ENCODE measurements at regions not wholly inside any gene's neighbourhood (a gene's known extent, or its start where the extent isn't known, plus 50 kb on each side); places are given as distances from the start of the nearest gene placed in this dataset.

DNA sequence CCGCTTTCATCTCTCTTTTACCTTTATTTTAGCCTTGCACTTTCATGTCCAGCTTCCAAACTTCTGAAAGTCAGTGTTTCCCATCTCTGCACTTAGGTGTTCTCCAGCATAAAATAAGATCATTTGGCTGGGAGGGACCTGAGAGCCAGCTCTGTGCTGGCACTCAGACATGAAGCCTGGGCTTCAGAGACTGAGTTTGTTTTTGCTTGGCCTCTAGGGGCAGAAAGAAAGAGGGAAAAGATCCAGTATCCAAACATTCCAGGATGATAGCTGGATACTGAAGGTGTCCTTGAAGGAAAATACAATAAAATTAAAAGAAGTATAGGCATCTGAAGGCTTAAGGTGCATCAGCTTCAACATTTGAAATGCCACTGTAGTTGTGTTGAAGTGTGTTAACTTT is 202.4 kb upstream of the ZIC3 start:
- TF ChIP-seq, protein P1, sequence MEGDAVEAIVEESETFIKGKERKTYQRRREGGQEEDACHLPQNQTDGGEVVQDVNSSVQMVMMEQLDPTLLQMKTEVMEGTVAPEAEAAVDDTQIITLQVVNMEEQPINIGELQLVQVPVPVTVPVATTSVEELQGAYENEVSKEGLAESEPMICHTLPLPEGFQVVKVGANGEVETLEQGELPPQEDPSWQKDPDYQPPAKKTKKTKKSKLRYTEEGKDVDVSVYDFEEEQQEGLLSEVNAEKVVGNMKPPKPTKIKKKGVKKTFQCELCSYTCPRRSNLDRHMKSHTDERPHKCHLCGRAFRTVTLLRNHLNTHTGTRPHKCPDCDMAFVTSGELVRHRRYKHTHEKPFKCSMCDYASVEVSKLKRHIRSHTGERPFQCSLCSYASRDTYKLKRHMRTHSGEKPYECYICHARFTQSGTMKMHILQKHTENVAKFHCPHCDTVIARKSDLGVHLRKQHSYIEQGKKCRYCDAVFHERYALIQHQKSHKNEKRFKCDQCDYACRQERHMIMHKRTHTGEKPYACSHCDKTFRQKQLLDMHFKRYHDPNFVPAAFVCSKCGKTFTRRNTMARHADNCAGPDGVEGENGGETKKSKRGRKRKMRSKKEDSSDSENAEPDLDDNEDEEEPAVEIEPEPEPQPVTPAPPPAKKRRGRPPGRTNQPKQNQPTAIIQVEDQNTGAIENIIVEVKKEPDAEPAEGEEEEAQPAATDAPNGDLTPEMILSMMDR (IDR thresholded peaks at IDR 0.05), result no peak
- TF ChIP-seq, protein P2, sequence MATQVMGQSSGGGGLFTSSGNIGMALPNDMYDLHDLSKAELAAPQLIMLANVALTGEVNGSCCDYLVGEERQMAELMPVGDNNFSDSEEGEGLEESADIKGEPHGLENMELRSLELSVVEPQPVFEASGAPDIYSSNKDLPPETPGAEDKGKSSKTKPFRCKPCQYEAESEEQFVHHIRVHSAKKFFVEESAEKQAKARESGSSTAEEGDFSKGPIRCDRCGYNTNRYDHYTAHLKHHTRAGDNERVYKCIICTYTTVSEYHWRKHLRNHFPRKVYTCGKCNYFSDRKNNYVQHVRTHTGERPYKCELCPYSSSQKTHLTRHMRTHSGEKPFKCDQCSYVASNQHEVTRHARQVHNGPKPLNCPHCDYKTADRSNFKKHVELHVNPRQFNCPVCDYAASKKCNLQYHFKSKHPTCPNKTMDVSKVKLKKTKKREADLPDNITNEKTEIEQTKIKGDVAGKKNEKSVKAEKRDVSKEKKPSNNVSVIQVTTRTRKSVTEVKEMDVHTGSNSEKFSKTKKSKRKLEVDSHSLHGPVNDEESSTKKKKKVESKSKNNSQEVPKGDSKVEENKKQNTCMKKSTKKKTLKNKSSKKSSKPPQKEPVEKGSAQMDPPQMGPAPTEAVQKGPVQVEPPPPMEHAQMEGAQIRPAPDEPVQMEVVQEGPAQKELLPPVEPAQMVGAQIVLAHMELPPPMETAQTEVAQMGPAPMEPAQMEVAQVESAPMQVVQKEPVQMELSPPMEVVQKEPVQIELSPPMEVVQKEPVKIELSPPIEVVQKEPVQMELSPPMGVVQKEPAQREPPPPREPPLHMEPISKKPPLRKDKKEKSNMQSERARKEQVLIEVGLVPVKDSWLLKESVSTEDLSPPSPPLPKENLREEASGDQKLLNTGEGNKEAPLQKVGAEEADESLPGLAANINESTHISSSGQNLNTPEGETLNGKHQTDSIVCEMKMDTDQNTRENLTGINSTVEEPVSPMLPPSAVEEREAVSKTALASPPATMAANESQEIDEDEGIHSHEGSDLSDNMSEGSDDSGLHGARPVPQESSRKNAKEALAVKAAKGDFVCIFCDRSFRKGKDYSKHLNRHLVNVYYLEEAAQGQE (IDR thresholded peaks at IDR 0.05; ENCODE audit: insufficient read depth in 1 of 2, low read depth in 2 of 2, low read length in 1 of 2), result no peak
- TF ChIP-seq TCF7L2 (IDR thresholded peaks at IDR 0.05; ENCODE audit: low read depth, low read length) (no peak), POLR2AphosphoS5 (IDR thresholded peaks at IDR 0.05; ENCODE audit: low read depth, low read length) (no peak), SIN3A (IDR thresholded peaks at IDR 0.05; ENCODE audit: borderline replicate concordance, insufficient read depth, low read depth, low read length) (no peak)
